Right ventricle myocardium inferior (tissue), 1 donor: ENCODE measurements at regions not wholly inside any gene's neighbourhood (a gene's known extent, or its start where the extent isn't known, plus 50 kb on each side); places are given as distances from the start of the nearest gene placed in this dataset.
A peak's percentile ranks its signal among the peaks of the same experiment; 100 is the strongest.

Experiments
- ATAC-seq: fragments of 200-7000 bp; cut with Tn5 transposase; one replicate; pipeline ENCODE4 v1.9.1; 2020; ENCODE audit warnings: mild to moderate bottlenecking, moderate library complexity
- DNase-seq: peaks from one replicate; pipeline ENCODE4 v3.0.0; 2021; ENCODE audit errors: missing footprints
- intact Hi-C: fragments of 100-400 bp; cut with DNase I; formaldehyde crosslinking; loops from one replicate; pipeline ENCODE4 v1.11.0; 2022
- donor health status: DM: no; HTN: yes; CAD: no; lungs with severe emphysema.

DNA sequence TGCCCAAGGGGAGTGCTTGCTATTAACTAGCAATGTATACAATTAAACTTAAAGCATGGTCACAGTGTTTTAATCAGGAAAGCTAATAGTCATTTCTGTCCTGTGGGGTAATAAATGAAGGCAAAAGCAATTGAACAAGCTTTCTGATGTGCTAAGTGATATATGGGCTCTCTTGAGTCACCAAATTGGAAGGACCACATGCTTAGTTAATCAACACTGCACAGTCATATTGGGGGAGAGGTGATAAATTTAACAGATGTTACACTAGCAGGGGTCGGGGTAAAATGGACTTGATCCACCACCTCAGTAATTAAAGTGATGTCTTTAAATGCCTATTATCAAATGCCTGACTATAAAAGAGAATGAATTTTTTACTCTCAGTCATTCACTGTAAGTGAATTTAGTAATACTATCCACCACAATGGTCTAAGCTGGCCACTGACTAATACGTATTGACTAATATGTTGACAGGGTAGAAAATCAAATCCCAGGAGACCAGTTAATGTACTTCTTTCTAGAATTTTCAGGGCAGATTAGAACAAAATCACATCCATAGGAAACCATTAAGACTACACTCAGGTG, 736.3 kb downstream of the RPS29 start:
- intact Hi-C loops, result no loop called here
- DNase-seq (no peak), ATAC-seq (no peak)

DNA sequence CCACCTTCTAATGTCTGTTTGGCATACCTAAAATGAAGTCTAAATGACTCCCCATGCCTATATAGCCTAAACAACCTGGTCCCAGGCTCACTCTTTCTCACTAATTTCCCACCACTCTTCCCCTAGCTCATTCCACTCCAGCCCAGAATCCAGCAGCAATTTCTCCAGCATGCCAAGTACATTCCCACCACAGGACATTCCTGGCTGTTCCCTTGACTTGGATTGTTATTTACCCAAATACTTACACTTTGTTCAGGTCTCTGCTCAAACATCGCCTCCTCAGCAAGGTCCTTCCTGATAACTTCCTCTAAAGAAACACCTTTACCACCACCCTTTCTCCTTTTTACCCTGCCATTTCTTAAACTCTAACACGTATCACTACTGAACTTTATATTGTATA, 743.4 kb downstream of the RPS29 start:
- intact Hi-C loops, result no loop called here
- DNase-seq (no peak), ATAC-seq (no peak)

DNA sequence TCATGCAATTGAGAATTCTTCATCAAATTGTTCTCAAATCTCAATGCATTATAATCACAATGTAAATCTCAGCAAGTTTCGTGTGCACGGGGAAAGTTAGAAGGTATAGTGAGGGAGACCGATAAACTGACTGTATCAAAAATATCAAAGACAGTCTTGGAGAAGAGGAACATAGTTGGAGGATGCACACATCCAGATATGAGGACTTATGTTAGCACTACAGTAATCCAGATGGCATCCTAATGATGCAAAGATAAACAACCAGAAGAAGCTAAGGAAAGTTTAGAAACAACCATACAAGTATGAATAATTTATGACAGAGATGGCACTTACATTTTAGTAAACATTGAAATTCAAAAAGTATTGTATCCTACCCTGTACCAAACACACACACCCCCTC, 760.1 kb downstream of the RPS29 start:
- intact Hi-C loops, result no loop called here
- ATAC-seq (no peak), DNase-seq (no peak)

DNA sequence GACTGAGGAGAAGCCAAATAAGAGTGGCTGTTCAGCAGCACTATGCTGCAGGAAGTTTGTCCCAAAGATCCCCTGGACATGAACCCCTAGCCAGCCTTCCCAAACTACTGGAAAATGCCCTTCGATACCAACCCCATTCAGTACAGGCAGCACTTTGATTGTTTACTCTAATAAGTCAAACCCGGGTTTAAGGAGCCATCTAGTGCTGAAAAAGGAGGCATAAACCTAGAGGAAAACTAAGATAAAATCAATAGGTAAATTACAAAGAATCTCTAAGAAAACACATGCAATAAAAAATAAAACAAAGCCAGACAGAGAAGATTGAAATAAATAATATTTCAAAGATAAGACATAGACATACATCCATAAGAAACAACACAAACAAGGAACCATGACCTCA, 771.6 kb downstream of the RPS29 start:
- DNase-seq, result no peak
- intact Hi-C loops, result no loop called here
- no peak for ATAC-seq

DNA sequence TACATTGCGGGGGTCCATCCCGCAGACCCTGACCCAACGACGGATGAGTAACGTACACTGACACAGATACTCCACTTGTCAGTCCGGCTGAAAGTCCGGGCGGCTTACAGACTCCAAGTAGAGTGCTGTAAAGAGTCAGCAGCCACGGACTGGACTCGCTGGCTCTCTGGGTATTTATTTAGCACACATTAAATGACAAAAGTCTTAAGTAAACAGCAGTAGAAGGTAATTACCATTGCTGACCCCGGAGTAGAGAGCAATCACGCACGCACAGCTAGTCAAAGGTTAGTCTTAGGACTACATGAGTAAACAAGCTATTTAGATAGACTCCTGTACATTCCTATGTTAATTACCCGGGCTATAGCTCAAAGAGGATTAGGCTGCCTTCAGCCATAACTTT, 780.9 kb downstream of the RPS29 start:
- DNase-seq, result no peak
- ATAC-seq, result no peak
- intact Hi-C loops, result no loop called here

DNA sequence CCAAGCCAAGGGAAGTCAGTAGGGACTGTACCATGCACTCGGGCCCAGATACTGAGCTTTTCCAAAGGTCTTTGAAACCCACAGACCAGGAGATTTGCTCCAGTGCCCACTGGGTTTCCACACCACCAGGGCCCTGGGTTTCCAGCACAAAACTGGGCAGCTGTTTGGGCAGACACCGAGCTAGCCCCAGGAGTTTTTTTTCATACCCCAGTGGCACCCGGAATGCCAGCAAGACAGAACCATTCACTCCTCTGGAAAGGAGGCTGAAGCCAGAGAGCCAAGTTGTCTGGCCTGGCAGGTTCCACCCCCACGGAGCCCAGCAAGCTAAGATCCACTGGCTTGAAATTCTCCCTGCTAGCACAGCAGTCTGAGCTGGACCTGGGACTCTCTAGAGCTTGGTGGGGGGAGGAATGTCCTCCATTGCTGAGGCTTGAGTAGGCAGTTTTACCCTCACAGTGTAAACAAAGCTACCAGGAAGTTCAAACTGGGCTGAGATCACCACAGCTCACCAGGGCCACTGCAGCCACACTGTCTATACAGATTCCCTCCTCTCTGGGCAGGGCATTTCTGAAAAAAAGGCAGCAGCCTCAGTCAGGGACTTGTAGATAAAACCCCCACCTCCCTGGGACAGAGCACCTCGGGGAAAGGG, 793.7 kb downstream of the RPS29 start:
- DNase-seq (no peak), ATAC-seq (no peak)
- intact Hi-C loops, result no loop called here

DNA sequence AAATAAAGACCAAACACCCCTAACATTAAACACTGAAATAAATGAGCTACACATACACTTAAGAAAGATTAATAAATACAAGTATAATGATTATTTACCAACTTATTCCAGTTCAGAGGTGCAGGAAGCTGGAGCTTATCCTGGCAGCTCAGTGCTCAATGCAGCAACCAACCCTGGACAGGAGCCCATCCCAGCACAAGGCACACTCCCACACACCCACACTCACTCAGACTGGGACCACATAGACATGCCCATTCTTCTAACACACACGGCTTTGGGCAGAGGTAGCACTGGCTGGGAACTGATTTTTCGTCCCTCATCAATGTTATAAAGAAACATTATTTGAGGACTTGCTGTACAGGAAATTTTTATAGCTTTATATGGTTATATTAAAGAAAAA, 797.4 kb downstream of the RPS29 start:
- ATAC-seq, result no peak

DNA sequence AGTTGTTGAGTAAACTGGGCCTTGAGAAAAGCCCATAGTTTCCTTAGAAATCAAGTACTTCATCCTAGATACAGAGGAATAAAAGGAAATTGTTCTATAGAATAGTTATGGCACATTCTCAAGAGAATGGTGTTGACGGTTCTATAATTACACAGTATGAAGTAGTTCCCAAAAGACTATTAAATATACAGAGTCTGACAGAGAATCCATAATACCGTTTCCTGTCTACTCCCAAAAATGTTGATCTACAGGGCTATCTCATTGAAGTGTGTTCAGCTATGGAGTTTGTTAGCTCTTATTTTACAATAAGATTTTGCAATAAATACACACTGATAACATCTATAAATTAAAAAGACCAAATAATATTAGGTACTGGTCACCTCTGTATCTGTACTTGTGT, 799.7 kb downstream of the RPS29 start:
- no peak for ATAC-seq
- intact Hi-C loops, result no loop called here
- no peak for DNase-seq

More for the DNA sequence above, 797.4 kb downstream of the RPS29 start:
- intact Hi-C loops, result no loop called here
- DNase-seq, result no peak

DNA sequence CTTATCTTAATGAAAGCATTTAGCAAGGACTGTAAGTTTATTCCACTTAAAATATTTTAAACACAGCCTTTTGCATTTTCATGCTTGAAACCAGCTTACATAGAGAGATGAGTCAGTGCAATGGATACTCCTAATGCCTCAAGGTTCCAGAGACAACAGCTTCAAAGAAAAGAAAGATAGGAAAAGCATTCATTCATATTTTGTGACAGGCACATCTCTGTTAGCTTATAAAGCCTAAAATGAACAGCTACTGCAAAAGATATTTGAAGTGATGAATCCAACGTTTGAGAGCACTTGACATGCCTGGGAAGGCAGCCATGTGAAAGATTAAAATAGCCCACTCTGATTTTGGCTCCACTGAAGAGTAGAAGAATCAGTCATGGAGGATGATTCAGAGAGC, 814.5 kb downstream of the RPS29 start:
- peak; percentile 91 for ATAC-seq
- DNase-seq, result no peak
- intact Hi-C loops, result no loop called here

DNA sequence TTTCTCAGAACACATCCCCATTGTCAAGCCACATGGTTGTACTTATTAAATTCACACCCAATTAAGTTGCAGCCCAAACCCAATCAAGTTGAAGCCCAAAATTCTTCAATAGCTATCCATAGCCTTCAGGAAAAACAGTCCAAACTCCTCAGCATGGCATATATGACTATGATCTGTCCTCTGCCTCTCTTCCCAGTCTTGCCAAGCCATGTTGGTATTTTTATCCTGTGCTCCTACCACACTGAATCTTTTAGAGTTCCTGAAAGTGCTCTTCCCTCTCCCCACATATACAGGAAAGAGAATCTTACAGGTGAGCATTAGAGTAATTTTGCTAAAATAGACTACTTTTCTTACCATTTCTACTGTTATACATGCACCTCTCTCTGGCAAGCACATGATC, 834.9 kb downstream of the RPS29 start:
- ATAC-seq, result peak; percentile 44
- intact Hi-C loops, result no loop called here
- no peak for DNase-seq

DNA sequence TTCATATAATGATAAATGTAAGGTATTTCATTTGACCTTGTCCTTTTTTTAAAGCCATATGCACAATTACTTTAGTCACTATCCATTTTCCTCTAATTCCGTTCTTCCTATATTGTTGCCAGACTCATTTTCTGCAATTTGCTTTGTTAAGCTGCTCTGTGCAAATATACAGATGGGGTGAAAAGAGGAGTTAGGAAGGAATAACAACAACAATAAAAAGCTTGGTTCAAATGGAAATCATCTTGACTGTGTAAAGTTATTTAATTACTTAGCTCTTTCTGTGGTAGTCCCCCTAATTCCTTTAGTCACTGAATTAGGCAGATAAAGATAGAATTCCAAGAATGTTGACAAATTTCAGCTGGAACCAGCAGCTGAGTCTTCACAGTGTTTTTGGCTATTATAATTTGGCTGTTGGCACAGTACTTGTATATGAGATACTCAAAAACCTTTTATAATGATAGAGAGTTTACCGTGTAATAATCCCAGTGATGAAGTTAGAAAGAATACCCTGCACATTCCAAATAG, 838.0 kb downstream of the RPS29 start:
- intact Hi-C loops, result no loop called here
- no peak for DNase-seq
- no peak for ATAC-seq

DNA sequence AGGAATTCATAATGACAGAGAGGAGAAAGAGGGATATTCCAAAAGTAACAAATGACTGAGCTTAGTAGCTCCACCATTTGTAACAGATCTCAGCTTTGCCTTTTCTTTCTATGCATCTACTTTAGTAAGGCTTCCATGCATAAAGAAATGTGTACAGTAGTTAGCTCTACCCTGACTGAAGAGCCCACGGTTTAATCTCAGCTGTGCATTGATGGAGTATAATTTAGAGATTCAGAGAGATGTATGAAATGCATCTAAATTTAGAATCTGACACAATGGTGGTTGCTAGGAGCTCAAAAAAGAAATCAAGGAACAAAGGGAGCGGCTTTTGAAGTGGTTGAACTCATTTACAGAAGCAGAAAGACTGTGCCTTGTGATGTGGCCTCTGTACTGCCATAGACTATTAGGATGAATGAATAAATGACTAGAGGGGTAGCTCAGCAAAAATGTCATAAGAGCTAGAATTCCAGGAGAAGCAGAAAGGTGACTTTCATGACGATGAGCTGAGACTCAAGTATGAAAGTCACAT, 838.6 kb downstream of the RPS29 start:
- intact Hi-C loops, result no loop called here
- ATAC-seq, result peak; percentile 71
- DNase-seq, result no peak

DNA sequence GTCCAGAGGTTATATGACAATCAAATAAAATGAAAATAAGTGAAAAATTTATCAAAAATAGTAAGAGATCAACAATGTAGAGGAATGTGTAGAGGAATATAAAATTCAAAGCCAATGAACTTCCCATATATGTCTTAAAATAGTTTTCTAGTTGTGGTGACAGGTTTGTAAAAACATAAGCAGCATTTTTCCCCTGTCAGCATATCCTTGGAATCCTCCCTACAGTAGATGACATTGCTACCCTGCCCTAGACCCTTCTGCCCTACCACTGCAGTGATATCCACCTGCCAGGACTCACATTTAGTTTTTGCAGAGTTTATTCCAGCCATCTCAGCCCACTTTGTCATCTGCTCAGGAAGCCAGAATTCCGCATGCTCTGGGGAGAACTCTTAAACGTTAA, 842.0 kb downstream of the RPS29 start:
- no peak for DNase-seq
- intact Hi-C loops, result no loop called here
- no peak for ATAC-seq

DNA sequence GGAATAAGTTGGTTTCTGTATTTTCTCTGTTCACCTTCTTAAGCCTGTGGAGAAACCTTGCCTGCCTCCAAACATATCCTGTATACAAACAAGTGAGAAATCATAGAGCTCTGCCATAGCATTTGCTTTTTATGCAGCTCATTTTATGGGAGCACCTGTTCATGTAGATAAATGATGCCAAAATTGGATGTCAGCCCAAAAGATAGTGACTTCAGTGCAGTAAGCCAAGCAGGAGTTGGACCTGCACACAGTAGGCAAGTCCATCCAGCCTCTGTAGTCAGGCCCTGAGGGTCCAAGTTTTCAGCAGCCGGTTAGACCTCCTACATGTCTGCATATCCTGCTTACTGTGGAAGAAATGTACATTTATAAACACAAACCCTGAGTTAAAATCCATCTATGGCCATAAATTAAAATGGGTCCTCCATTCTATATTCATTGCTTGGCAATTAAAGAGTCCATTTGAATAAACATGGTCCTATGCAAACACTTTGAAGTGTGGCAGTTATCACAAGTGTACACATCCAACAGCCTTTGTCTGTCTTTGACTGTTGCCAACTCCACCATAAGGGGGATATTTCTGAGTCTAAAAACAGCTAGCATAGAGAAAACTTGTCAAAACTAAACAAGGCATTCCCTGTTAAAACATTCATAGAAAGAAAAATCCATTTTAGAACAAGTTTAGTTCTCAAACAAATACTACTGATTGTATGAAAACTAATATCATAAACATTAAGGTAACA, 847.8 kb downstream of the RPS29 start:
- ATAC-seq, result no peak
- intact Hi-C loops, result no loop called here

DNA sequence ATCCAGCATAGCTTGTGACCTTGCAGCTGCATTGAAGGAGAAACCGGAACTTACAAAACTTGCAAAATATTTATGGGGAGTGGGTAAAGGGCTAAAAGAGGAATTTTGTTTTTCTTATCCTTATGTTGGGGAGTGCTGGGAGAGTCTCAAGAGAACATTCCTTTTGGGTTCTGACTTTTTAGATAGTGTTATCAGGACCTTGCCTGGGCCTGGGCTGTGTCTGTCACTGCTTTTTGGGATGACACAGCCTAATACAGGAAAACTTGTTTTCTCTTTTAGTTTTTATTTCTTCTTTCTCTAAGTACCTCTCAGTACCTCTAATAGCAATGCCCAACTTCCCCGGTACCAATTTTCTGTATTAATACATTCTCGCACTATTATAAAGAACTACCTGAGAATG, 850.6 kb downstream of the RPS29 start:
- DNase-seq (no peak), ATAC-seq (no peak)
- intact Hi-C loops, result no loop called here

More for the DNA sequence above, 847.8 kb downstream of the RPS29 start:
- DNase-seq, result no peak

DNA sequence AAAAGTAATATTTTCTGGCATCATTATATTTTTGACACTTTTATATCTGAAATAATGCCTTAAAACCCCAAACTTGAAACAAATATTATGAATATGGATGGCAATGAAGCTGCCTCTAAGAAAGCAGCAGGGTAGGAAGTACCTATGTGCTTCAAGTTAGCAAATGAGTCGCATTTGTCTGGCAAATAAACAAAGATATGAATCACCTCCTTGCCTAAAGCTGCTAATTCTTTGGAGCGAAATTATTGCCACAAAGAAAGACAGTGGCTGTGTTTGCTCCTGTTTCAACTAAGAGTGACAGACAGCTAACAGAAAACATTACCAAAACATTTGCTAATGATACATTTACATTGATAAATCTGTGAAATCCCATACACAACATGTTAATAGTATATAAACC, 854.9 kb downstream of the RPS29 start:
- intact Hi-C loops, result no loop called here
- DNase-seq (no peak), ATAC-seq (no peak)

DNA sequence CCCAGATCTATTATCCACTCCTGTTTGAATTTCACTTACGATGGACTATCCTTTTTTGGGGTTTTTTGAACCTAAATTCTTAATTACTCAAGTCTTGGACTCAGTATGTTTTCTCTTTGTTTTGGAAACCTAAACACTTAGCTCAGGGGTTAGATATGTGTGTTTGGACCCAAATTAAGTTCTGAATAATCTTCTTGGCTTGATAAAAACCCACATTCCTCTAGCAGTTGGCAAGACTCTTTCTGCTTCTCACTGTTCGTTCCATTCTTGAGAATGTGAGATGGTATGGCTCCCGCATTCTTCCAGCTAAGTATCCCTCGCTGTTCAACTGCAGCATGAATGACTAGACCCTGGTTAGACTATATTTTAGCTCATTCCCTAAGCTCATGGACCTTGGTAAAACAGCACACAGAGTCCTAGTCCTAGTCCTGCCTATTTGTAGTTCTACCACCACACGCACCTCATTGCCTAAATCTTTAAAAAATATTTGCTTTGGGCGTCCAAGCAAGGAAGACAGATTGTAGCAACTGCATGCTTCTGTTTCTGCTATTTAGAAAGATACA, 860.0 kb downstream of the RPS29 start:
- DNase-seq (no peak), ATAC-seq (no peak)
- intact Hi-C loops, result no loop called here

DNA sequence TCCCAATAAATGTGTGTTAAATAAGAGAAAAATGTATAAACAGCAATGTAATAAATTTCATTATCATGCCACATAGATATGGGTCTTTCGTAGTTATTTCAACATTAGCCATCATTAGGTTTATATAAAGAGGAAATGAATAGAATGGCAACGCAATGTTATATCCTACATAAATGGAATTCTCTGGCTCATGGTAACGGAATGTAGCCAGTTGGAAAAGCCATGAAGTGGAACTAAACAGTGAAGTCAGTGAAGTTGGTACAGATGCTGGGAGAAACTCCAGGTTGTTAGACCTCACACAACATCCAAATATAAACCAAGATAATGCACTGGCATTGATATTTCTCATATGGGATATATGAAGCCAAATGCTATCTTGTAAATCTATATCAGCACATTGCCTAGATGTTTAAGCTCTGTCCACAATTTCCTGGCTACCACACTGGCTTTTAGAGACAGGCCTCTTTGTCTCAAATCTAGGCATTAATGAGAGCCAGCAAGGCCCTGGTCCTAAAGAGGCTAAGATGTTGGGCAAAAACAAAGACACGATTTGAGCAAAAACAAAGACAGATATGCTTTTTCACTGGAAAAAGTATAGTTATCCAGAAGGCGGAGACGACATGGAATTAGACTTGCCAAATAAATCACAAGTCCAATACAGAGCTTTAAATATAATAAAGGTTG, 861.0 kb downstream of the RPS29 start:
- DNase-seq (no peak), ATAC-seq (no peak)
- intact Hi-C loops, result no loop called here

DNA sequence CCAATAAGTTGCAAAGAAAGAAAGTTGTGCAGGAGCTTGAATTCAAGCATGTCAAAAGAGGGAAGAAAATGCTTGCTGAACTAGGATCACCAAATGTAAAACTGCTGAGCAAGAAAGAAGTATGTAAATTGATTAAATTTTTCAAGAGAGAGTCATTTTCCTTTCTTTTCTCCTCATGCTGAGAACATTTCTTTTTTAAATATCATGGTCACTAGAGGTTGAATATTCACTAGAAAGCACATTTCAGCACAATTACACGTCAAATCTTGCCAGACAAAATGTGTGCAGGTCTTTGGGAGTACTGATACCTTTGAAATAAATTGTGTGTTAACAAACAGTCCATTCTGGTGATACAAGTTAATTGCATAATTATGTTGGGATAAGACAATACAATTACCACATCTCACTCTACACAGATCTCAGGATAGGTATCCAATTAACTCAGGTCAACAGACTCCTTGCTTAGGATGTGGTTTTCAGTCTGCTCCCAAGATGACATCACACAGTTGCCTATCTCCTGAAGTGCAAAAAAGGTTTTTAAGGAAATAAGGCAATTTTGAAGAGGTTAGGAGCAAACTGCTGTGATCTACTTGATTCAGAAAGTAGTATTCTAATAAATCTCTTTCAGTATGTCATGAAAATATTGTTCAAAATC, 862.2 kb downstream of the RPS29 start:
- intact Hi-C loops, result no loop called here
- ATAC-seq, result no peak
- no peak for DNase-seq
